Activated CD8-positive, alpha-beta memory T cell treated with anti-CD3 and anti-CD28 coated beads, Interleukin-2, amount 50 U/mL, for 4 hours (primary cell): ENCODE measurements at regions not wholly inside any gene's neighbourhood (a gene's known extent, or its start where the extent isn't known, plus 50 kb on each side); places are given as distances from the start of the nearest gene placed in this dataset.
"Not testable (repeated sequence)": the region's sequence is repeated elsewhere in the genome, so short reads cannot be mapped to it uniquely, and the experiment has no call there.

Experiments used
- DNase-seq: peaks from one replicate; pipeline ENCODE4 v3.0.0-alpha.2; 2020

GRCh38 chr17:30680681-30681080 lies 143.8 kb downstream of the CRLF3 start:
- DNase-seq: not testable (repeated sequence)

DNA sequence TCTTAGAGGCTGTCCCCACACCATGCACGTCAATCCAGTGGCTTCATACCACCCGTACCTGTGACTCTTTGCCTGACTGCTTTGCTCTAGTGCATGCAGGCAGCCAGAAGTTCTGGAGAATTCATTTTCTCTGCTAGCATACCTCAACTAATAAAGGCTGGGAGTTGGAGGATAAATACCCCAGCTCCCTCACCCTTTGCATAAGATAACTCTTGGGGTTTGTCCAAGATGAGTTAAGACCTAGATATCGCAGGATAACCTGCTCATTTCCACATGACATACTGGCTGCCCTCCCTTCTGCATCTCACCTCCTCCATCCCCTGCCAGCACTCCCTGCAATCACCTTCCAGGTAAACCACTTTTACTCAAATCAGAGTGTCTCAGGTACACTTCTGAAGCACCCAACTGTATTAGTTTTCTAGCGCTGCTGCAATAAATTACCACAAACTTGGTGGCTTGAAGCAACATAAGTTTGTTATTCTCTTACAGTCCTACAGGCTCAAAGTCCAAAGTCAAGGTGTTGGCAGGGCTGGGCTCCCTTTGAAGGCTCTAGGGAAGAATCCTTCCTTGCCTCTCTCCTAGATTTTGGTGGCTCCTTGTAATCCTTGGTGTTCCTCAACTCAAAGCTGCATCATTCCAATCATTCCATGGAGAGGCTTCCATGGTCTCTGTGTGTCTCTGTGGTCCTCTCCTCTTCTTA lies 146.8 kb downstream of the CRLF3 start:
- DNase-seq: no peak

DNA sequence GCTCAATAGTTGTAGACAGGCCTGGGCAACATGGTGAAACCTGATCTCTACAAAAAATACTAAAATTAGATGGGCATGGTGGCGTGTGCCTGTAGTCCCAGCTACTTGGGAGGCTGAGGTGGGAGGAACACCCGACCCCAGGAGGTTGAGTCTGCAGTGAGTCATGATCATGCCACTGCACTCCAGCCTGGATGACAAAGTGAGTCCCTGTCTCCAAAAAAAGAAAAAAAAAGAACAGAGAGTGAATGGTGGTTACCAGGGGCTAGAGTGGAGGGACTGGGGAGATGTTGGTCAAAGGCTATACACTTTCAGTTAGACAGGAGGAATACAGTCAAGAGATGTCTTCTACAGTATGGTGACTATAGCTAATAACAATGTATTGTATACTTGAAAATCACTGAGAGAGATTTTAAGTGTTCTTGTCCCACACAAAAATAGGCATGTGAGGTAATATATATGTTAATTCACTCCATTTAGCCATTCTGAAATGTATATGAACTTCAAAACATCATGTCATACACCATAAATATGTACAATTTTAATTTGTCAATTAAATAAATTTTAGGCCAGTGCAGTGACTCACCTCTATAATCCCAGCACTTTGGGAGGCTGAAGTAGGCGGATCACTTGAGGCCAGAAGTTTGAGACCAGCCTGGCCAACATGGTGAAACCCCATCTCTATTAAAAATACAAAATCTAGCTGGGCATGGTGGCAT lies 148.6 kb downstream of the CRLF3 start:
- DNase-seq: not testable (repeated sequence)

- DNase-seq: not testable (repeated sequence)
These were observed 155.3 kb downstream of the CRLF3 start for GRCh38 chr17:30669217-30669649.

DNA sequence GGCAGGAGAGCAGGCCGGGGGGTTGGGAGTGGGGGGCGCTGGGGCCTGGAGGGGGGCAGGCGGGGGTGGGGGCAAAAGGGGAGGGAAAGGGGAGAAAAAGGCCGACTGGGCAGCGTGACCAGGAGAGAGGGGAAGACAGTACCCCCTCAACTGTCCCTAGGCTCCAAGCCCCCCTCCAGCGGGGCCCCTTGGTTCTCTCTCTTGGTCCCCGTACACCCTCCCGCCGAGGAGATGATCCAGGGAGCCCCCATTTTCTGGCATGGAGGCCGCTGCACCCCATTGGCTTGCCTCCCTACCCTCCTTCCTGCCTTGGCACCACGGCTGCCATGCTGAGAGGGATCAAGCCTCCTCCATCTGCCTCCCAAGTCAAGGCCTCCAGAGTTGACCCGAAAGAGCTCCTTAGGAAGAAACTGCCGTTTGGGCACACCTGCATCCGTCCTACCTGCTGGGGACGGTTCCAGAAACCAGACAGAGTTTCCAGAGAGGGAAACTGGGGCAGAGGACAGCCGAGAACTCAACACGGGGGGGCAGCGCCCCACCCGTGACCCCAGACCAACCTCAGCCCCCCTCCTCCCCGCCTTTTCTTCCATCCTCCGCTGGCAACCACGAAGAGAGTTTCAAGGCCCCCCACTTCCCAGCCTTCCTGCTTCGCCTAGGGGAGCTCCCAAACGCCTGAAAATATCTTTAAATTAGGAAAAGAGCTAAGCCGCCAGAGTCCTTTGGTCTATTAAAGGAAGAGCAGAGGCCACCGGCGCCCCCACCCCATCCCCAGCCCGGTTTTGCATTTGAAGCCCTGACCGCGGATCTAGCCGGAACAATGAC lies 155.9 kb downstream of the CRLF3 start:
- DNase-seq: not testable (repeated sequence)

- not testable (repeated sequence) for DNase-seq
These were observed 156.7 kb downstream of the CRLF3 start for GRCh38 chr17:30667657-30668359.

- DNase-seq: not testable (repeated sequence)
These were observed 157.4 kb downstream of the CRLF3 start for GRCh38 chr17:30666838-30667656.

DNA sequence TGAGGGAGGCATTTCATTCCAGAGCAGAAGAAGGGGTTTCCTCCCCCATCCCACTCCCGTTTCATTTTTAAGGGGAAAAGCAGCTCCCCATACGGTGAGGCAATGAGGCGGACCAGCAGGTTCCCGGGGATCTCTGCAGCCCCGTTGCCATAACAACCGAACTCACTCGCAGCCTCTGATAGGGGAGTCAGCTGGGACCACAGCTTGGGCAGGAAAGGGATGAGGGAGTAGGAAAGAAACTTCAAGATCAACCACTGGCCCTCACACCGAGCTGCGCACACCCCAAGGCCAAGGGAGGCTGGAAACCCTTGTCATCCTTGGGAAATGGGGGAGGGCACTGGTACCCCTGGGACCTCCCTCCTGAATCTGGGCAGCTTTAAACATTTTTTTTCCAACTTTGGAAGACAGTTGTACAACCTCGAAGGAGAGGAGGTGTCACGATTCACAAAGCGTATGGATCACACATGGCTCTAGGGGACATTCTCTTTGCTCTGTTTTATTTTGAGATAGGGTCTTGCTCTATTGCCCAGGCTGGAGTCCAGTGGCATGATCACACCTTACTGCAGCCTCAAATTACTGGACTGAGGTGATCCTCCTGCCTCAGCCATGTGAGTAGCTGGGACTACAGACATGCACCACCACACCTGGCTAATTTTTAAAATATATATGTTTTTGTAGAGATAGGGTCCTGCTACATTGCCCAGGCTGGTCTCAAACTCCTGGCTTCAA lies 160.6 kb downstream of the CRLF3 start:
- DNase-seq: not testable (repeated sequence)

GRCh38 chr17:30657148-30657547 lies 167.3 kb downstream of the CRLF3 start:
- not testable (repeated sequence) for DNase-seq

- not testable (repeated sequence) for DNase-seq
These were observed 171.5 kb downstream of the CRLF3 start for GRCh38 chr17:30653038-30653437.

- DNase-seq: not testable (repeated sequence)
These were observed 172.9 kb downstream of the GOSR1 start for GRCh38 chr17:30650149-30650548.

DNA sequence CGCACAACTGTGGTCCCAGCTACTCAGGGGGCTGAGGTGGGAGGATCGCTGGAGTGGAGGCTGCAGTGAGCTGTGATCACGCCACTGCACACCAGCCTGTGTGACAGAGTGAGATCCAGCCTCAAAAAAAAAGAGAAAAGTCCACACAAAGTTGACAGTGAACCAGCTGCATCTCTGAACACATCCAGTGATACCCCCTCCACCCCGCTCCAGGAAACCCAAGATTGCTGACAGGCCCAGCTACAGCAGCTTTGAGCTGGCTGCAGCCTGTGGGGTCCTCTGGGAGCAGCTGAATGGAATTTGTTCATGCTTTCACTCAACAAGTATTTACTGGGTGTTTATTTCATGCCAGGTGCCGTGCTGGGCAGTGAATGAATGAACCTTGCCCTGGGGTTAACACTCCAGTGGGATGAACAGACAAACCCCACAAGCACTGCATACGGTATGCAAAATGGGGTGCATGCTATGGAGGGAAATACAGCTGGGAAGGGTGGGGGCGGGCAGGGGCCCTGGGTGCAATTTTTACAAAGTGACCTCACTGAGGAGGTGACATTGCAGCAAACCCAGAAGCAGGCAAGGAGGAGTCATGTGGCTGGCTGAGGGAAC lies 170.9 kb downstream of the GOSR1 start:
- not testable (repeated sequence) for DNase-seq

DNA sequence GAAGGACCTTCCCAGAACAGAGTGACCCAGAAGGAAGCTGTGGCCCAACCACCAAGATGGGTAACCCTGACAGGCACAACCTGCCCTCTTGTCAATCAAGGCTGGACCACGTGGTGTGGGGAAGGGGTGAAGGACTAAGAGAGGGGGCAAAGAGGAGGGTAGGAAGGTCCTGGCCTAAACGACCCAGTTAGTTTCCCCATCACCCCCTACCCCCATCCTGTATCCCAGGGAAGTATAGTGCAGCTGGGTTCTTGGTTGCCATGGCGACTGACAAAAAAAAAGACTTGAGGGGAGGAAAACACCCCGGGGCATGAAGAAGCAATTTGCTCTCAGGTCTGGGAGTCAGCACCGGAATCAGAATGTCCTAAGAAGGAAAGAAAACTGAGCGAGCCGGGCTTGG lies 168.7 kb downstream of the GOSR1 start:
- DNase-seq: not testable (repeated sequence)

DNA sequence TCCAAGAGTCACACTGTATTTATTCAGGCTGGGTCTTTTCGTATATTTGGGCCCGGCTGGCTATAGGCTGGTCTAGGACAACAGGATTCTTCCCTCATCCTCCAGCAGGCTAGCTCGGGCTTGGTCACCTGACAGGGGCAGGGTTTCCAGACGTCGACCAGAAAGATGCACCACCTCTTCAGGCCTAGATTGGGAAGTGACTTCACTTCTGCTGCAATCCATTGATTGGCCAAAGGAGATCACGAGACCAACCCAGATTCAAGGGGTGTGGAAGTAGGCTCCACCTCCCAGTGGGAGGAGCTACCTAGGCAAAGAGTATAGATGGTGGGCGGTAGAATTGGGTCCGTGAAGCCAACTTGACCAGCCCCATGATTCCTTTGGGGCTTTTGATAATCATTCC lies 167.5 kb downstream of the GOSR1 start:
- not testable (repeated sequence) for DNase-seq

DNA sequence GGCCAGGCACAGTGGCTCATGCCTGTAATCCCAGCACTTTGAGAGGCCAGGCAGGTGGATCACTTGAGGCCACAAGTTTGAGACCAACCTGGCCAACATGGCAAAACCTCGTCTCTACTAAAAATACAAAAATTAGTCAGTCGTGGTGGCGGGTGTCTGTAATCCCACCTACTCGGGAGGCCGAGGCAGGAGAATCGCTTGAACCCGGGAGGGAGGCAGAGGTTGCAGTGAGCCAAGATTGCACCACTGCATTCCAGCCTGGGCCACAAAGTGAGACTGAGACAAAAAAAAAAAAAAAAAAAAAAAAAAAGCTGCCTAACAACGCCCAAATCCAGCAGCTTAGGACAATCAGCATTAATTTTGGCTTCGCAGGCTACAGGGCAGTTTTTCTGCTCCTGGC lies 167.1 kb downstream of the GOSR1 start:
- not testable (repeated sequence) for DNase-seq

DNA sequence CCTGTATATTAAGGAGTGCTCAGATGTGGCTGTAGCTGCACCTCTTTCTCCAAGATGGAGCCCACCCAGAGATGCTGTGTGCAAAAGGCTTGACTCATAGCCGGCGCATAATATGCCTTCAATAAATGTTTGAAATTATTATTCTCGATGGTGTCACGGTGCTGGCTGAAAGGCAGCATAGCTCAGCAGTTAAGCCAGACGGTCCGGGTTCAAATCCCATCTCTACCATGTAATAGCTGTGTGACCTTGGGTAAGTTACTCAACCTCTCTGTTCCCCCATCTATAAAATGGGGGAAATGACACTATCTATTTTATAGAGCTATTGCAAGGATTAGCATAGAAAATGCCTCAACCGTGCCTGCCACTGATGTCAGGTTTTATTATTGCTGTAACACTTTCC lies 164.2 kb downstream of the GOSR1 start:
- not testable (repeated sequence) for DNase-seq

GRCh38 chr17:30639391-30639790 lies 162.2 kb downstream of the GOSR1 start:
- DNase-seq: not testable (repeated sequence)

DNA sequence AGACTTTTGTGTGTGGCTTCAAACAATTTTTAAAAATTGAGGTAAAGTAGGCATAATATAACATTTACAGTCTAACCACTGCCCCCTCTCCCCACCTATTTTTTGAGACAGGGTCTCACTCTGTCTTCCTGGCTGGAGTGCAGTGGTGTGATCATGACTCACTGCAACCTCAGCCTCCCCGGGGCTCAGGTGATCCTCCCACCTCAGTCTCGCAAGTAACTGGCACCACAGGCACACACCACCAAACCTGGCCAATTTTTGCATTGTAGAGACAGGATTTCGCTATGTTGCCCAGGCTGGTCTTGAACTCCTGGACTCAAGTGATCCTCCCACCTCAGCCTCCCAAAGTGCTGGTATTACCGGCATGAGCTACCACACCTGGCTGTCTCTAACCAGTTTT lies 161.8 kb downstream of the GOSR1 start:
- not testable (repeated sequence) for DNase-seq

- not testable (repeated sequence) for DNase-seq
These were observed 154.4 kb downstream of the GOSR1 start for GRCh38 chr17:30631651-30632050.

GRCh38 chr17:30625380-30625779 lies 148.2 kb downstream of the GOSR1 start:
- DNase-seq: not testable (repeated sequence)

- DNase-seq: not testable (repeated sequence)
These were observed 147.0 kb downstream of the GOSR1 start for GRCh38 chr17:30624180-30624579.
